SU-DHL-6 (cell line): ENCODE measurements at regions not wholly inside any gene's neighbourhood (a gene's known extent, or its start where the extent isn't known, plus 50 kb on each side); places are given as distances from the start of the nearest gene placed in this dataset.

ENCODE experiments used
- H2AFZ ChIP-seq: fragments of 200-600 bp; sonication (generic); 2 replicates; pipeline ENCODE4 v1.6.1; 2014; ENCODE audit warnings: low read depth, mild to moderate bottlenecking, moderate library complexity, mixed read lengths, antibody characterized with exemption, low read length; ENCODE audit not compliant: severe bottlenecking
- H3F3A ChIP-seq: fragments of 200-600 bp; shearing (Covaris generic); 2 replicates; pipeline ENCODE4 v1.6.0; 2016; ENCODE audit warnings: antibody characterized with exemption, mild to moderate bottlenecking; ENCODE audit not compliant: insufficient read depth
- H3K27ac ChIP-seq: fragments of 200-600 bp; sonication (generic); 2 replicates; pipeline ENCODE4 v1.5.1; 2016; ENCODE audit warnings: low read depth, mild to moderate bottlenecking, low read length, moderate library complexity, mixed read lengths
- H3K27me3 ChIP-seq: fragments of 200-600 bp; sonication (generic), shearing (Covaris generic); 2 replicates; pipeline ENCODE4 v1.6.0; 2014; ENCODE audit warnings: mild to moderate bottlenecking, low read length
- H3K36me3 ChIP-seq: fragments of 200-600 bp; sonication (generic); 2 replicates; pipeline ENCODE4 v1.6.1; 2014; ENCODE audit warnings: mild to moderate bottlenecking, low read length, mixed read lengths
- H3K4me2 ChIP-seq: fragments of 300-600, 200-600 bp; shearing (Covaris generic), sonication (generic); 2 replicates; pipeline ENCODE4 v1.6.0; 2014; ENCODE audit warnings: low read length, low read depth, mild to moderate bottlenecking; ENCODE audit not compliant: poor library complexity, severe bottlenecking
- H3K4me3 ChIP-seq: fragments of 200-600 bp; sonication (generic); 2 replicates; pipeline ENCODE4 v1.5.1; 2014; ENCODE audit warnings: antibody characterized with exemption, low read length, mild to moderate bottlenecking, mixed read lengths; ENCODE audit not compliant: insufficient read depth, poor library complexity, severe bottlenecking
- H3K79me2 ChIP-seq: fragments of 200-600 bp; sonication (generic); 2 replicates; pipeline ENCODE4 v1.6.1; 2014; ENCODE audit warnings: mild to moderate bottlenecking, low read length, moderate library complexity; ENCODE audit not compliant: insufficient read depth
- H3K9ac ChIP-seq: fragments of 200-600 bp; sonication (generic); 2 replicates; pipeline ENCODE4 v1.7.0; 2014; ENCODE audit warnings: mild to moderate bottlenecking, low read length
- H3K9me2 ChIP-seq: fragments of 200-600 bp; sonication (generic); replicated peaks from 2 replicates; pipeline ENCODE4 v1.6.1; 2014; ENCODE audit warnings: low read length; ENCODE audit not compliant: insufficient read depth
- H3K9me3 ChIP-seq: fragments of 200-600 bp; sonication (generic); 2 replicates; pipeline ENCODE4 v1.6.1; 2014; ENCODE audit warnings: low read length, mixed read lengths; ENCODE audit not compliant: insufficient read depth
- H4K20me1 ChIP-seq: fragments of 200-600 bp; sonication (generic); 2 replicates; pipeline ENCODE4 v1.6.1; 2014; ENCODE audit warnings: low read depth, mild to moderate bottlenecking, antibody characterized with exemption, low read length, moderate library complexity, mixed read lengths
- CTCF ChIP-seq: fragments of 200-600 bp; sonication (generic); IDR thresholded peaks from one replicate; pipeline ENCODE4 v1.5.1; 2017; ENCODE audit warnings: antibody characterized with exemption, mild to moderate bottlenecking, low read length, moderate library complexity; ENCODE audit not compliant: insufficient read depth, poor library complexity, severe bottlenecking
- EZH2phosphoT487 ChIP-seq: fragments of 200-600 bp; sonication (generic), shearing (Covaris generic); conservative IDR thresholded peaks from 2 replicates; pipeline ENCODE4 v1.6.1; 2018; ENCODE audit warnings: mild to moderate bottlenecking, antibody characterized with exemption, low read length, moderate library complexity, mixed read lengths

GRCh38 chr13:44268980-44269379, 104.6 kb upstream of the SERP2 start:
- Histone ChIP-seq H3K4me3 (no peak overlapping the region), H3K27me3 (no peaks in the 10 kb centered on the region), H3K79me2 (no peaks in the 10 kb centered on the region), H3K36me3 (no peaks in the 10 kb centered on the region), H2AFZ (no peak overlapping the region), H3K9me2 (no peaks in the 10 kb centered on the region), H3K27ac (no peak overlapping the region), H3K9me3 (no peaks in the 10 kb centered on the region), H4K20me1 (no peaks in the 10 kb centered on the region), H3K4me2 (no peak overlapping the region), H3F3A (peaks cover under 1% of the 10 kb centered on the region; the same call in 1 of the 2 replicates), H3K9ac (no peak overlapping the region)
- TF ChIP-seq CTCF = no peak
- no peak for TF ChIP-seq EZH2phosphoT487

- no peak overlapping the region for H3K9ac ChIP-seq
- no peak overlapping the region for H2AFZ ChIP-seq
- H4K20me1 ChIP-seq = no peaks in the 10 kb centered on the region
- H3K4me2 ChIP-seq = no peak overlapping the region
- no peak overlapping the region for H3K27ac ChIP-seq
- no peaks in the 10 kb centered on the region for H3K9me2 ChIP-seq
- H3F3A ChIP-seq = peaks cover 12% of the 10 kb centered on the region
- H3K27me3 ChIP-seq = no peaks in the 10 kb centered on the region
- H3K9me3 ChIP-seq = no peaks in the 10 kb centered on the region
- no peaks in the 10 kb centered on the region for H3K79me2 ChIP-seq
- no peaks in the 10 kb centered on the region for H3K36me3 ChIP-seq
- no peak overlapping the region for H3K4me3 ChIP-seq
- TF ChIP-seq EZH2phosphoT487 (no peak), CTCF (no peak)
Observed at GRCh38 chr13:44270150-44270549, 103.5 kb upstream of the SERP2 start.

- Histone ChIP-seq H3K4me2 (no peak overlapping the region), H2AFZ (no peak overlapping the region), H3K36me3 (no peaks in the 10 kb centered on the region), H3K4me3 (no peak overlapping the region), H3K9me3 (no peaks in the 10 kb centered on the region), H3K9ac (no peak overlapping the region), H3F3A (peaks cover 21% of the 10 kb centered on the region), H3K9me2 (no peaks in the 10 kb centered on the region), H3K27me3 (no peaks in the 10 kb centered on the region), H3K27ac (no peak overlapping the region), H4K20me1 (no peaks in the 10 kb centered on the region), H3K79me2 (no peaks in the 10 kb centered on the region)
- TF ChIP-seq EZH2phosphoT487 (no peak), CTCF (no peak)
Observed at GRCh38 chr13:44271031-44271455, 102.6 kb upstream of the SERP2 start.

- no peak overlapping the region for H3K4me2 ChIP-seq
- no peak overlapping the region for H2AFZ ChIP-seq
- no peaks in the 10 kb centered on the region for H3K79me2 ChIP-seq
- H3K27ac ChIP-seq = no peak overlapping the region
- no peak overlapping the region for H3K4me3 ChIP-seq
- H3K27me3 ChIP-seq = no peaks in the 10 kb centered on the region
- H4K20me1 ChIP-seq = no peaks in the 10 kb centered on the region
- H3K9me2 ChIP-seq = no peaks in the 10 kb centered on the region
- no peak for TF ChIP-seq CTCF
- no peak overlapping the region for H3K9ac ChIP-seq
- H3F3A ChIP-seq = peaks cover 25% of the 10 kb centered on the region
- no peaks in the 10 kb centered on the region for H3K9me3 ChIP-seq
- no peaks in the 10 kb centered on the region for H3K36me3 ChIP-seq
Observed at GRCh38 chr13:44271473-44271872, 102.2 kb upstream of the SERP2 start.
